ENCODE measurements at regions not wholly inside any gene's neighbourhood (a gene's known extent, or its start where the extent isn't known, plus 50 kb on each side); places are given as distances from the start of the nearest gene placed in this dataset.

GRCh38 chr10:44807451-44807850 is 103.7 kb upstream of the TMEM72 start:
- Histone ChIP-seq H3K9me3 (no peaks in the 10 kb centered on the region), H3K4me1 (no peaks in the 10 kb centered on the region), H3K27ac (no peak overlapping the region), H3K36me3 (no peaks in the 10 kb centered on the region), H3K27me3 (no peaks in the 10 kb centered on the region), H3K4me3 (no peak overlapping the region)
- no peak for TF ChIP-seq POLR2A (IDR thresholded peaks at IDR 0.05)
- TF ChIP-seq CTCF (IDR thresholded peaks at IDR 0.05) = no peak
- no peak for DNase-seq
- intact Hi-C loops (cut with DNase I) = no loop called here

- Histone ChIP-seq H3K9me3 (no peaks in the 10 kb centered on the region), H3K36me3 (no peaks in the 10 kb centered on the region), H3K4me1 (no peaks in the 10 kb centered on the region), H3K4me3 (no peak overlapping the region), H3K27ac (no peak overlapping the region), H3K27me3 (no peaks in the 10 kb centered on the region)
- no peak for TF ChIP-seq POLR2A (IDR thresholded peaks at IDR 0.05)
- TF ChIP-seq CTCF (IDR thresholded peaks at IDR 0.05) = no peak
- intact Hi-C loops (cut with DNase I) = no loop called here
- DNase-seq = no peak
Observed at GRCh38 chr10:44809647-44810046, 101.5 kb upstream of the TMEM72 start.

GRCh38 chr10:44811072-44811471 is 100.1 kb upstream of the TMEM72 start:
- 29 to 42% methylated on average over 3 of the region's 3 CpGs for whole genome bisulfite sequencing, 2 donors
- no peaks in the 10 kb centered on the region for H3K4me1 ChIP-seq
- H3K27ac ChIP-seq = no peak overlapping the region
- TF ChIP-seq POLR2A (IDR thresholded peaks at IDR 0.05) (no peak), CTCF (IDR thresholded peaks at IDR 0.05) (no peak)
- no peaks in the 10 kb centered on the region for H3K27me3 ChIP-seq
- no peak overlapping the region for H3K4me3 ChIP-seq
- H3K36me3 ChIP-seq = no peaks in the 10 kb centered on the region
- no peak for DNase-seq
- no peaks in the 10 kb centered on the region for H3K9me3 ChIP-seq
- intact Hi-C loops (cut with DNase I) = no loop called here

GRCh38 chr10:44813201-44813600 is 97.9 kb upstream of the TMEM72 start:
- no peak overlapping the region for H3K27ac ChIP-seq
- intact Hi-C loops (cut with DNase I) = no loop called here
- no peaks in the 10 kb centered on the region for H3K27me3 ChIP-seq
- no peak overlapping the region for H3K4me3 ChIP-seq
- DNase-seq = no peak
- WGBS, 2 donors = 67 to 68% methylated on average over 3 of the region's 3 CpGs
- TF ChIP-seq CTCF (IDR thresholded peaks at IDR 0.05) (no peak), POLR2A (IDR thresholded peaks at IDR 0.05) (no peak)
- no peaks in the 10 kb centered on the region for H3K36me3 ChIP-seq
- no peaks in the 10 kb centered on the region for H3K9me3 ChIP-seq
- no peaks in the 10 kb centered on the region for H3K4me1 ChIP-seq

- H3K27ac ChIP-seq = no peak overlapping the region
- H3K27me3 ChIP-seq = no peaks in the 10 kb centered on the region
- 69 to 76% methylated on average over 2 of the region's 2 CpGs for WGBS, 2 donors
- TF ChIP-seq CTCF (IDR thresholded peaks at IDR 0.05) (no peak), POLR2A (IDR thresholded peaks at IDR 0.05) (no peak)
- H3K4me1 ChIP-seq = no peaks in the 10 kb centered on the region
- H3K9me3 ChIP-seq = no peaks in the 10 kb centered on the region
- no peak overlapping the region for H3K4me3 ChIP-seq
- no peak for DNase-seq
- intact Hi-C loops (cut with DNase I) = no loop called here
- H3K36me3 ChIP-seq = no peaks in the 10 kb centered on the region
Observed at GRCh38 chr10:44814929-44815328, 96.2 kb upstream of the TMEM72 start.

All from esophagus squamous epithelium (tissue), 5 donors.